H1 (cell line): ENCODE measurements at regions not wholly inside any gene's neighbourhood (a gene's known extent, or its start where the extent isn't known, plus 50 kb on each side); places are given as distances from the start of the nearest gene placed in this dataset.

ENCODE experiments used
- CTCF ChIA-PET: fragments of 300-600 bp; sonication (Branson Sonifier 250); formaldehyde crosslinking; loops from one replicate; lab custom pipeline; 2021; ENCODE audit not compliant: partially characterized antibody; lab: Charles Lee
- POLR2A ChIA-PET: fragments of 300-600 bp; sonication (Branson Sonifier 250); formaldehyde crosslinking; loops from one replicate; lab custom pipeline; 2021; ENCODE audit warnings: inconsistent platforms; ENCODE audit not compliant: partially characterized antibody; lab: Charles Lee
- DNase-seq, 2 experiments: peaks; one replicate each; pipeline versions ENCODE4 v3.0.0 to v3.0.0-alpha.2; 2010 to 2022; ENCODE audit warnings: low spot score in 2 of 2, low read depth in 1 of 2, mixed read lengths in 1 of 2
- FAIRE-seq: peaks from 2 replicates; lab custom pipeline; 2011; peaks lifted over from hg19 to GRCh38; lab: Jason Lieb, UNC
- H2AFZ ChIP-seq: 2 replicates; pipeline ENCODE4 v1.8.1; 2012; ENCODE audit warnings: low read length, inconsistent platforms
- H2AK5ac ChIP-seq: 2 replicates; pipeline ENCODE4 v1.6.1; 2013; ENCODE audit warnings: low read depth, low read length
- H2BK120ac ChIP-seq: replicated peaks from 2 replicates; pipeline ENCODE3; 2013; ENCODE audit warnings: low read depth, low read length, inconsistent platforms
- H2BK12ac ChIP-seq: 2 replicates; pipeline ENCODE4 v1.6.1; 2013; ENCODE audit warnings: low read depth, low read length
- H2BK15ac ChIP-seq: 2 replicates; pipeline ENCODE4 v1.6.1; 2013; ENCODE audit warnings: low read length
- H2BK20ac ChIP-seq: 2 replicates; pipeline ENCODE4 v1.6.1; 2013; ENCODE audit warnings: low read length
- H2BK5ac ChIP-seq: 2 replicates; pipeline ENCODE4 v1.6.1; 2013; ENCODE audit warnings: low read depth, low read length
- H3K14ac ChIP-seq: 2 replicates; pipeline ENCODE4 v1.6.1; 2013; ENCODE audit warnings: inconsistent platforms; ENCODE audit not compliant: insufficient read length
- H3K18ac ChIP-seq: 2 replicates; pipeline ENCODE4 v1.6.1; 2013; ENCODE audit warnings: low read length; ENCODE audit errors: extremely low read depth
- H3K23ac ChIP-seq: 2 replicates; pipeline ENCODE4 v1.6.1; 2013; ENCODE audit warnings: inconsistent platforms; ENCODE audit not compliant: insufficient read length
- H3K23me2 ChIP-seq: 2 replicates; pipeline ENCODE4 v1.6.1; 2013; ENCODE audit warnings: low read depth, low read length
- H3K27ac ChIP-seq: 2 replicates; pipeline ENCODE4 v1.6.1; 2011; ENCODE audit warnings: low read depth, low read length, inconsistent platforms
- H3K27me3 ChIP-seq, 4 experiments: replicated peaks in 1 of 4; 1 replicate in 1 of 4; 2 replicates in 3 of 4; pipeline versions ENCODE4 v1.6.1 to v1.8.1; 2011 to 2013; ENCODE audit warnings: low read length in 3 of 4, mild to moderate bottlenecking in 3 of 4, inconsistent platforms in 2 of 4, mixed read lengths in 2 of 4, moderate library complexity in 1 of 4; ENCODE audit not compliant: control insufficient read depth in 3 of 4, insufficient read depth in 3 of 4; ENCODE audit errors: extremely low read depth in 1 of 4
- H3K36me3 ChIP-seq, 4 experiments: 2 replicates each; pipeline versions ENCODE4 v1.6.1 to v1.8.1; 2011 to 2013; ENCODE audit warnings: mild to moderate bottlenecking in 4 of 4, low read length in 3 of 4, moderate library complexity in 2 of 4, control low read depth in 1 of 4, inconsistent platforms in 1 of 4; ENCODE audit not compliant: insufficient read depth in 4 of 4, control insufficient read depth in 2 of 4
- H3K4ac ChIP-seq: replicated peaks from 2 replicates; pipeline ENCODE3; 2013; ENCODE audit warnings: low read length, low read depth, mixed read lengths, inconsistent platforms; ENCODE audit not compliant: insufficient read length
- H3K4me1 ChIP-seq, 4 experiments: replicated peaks in 1 of 4; 1 replicate in 1 of 4; 2 replicates in 3 of 4; pipeline versions ENCODE4 v1.6.1 to v1.8.1; 2011 to 2013; ENCODE audit warnings: low read length in 3 of 4, inconsistent platforms in 2 of 4, mixed read lengths in 1 of 4; ENCODE audit not compliant: insufficient read depth in 4 of 4, control insufficient read depth in 3 of 4
- H3K4me2 ChIP-seq, 2 experiments: 2 replicates each; pipeline versions ENCODE4 v1.6.1 to v1.8.1; 2011 to 2013; ENCODE audit warnings: low read depth in 2 of 2, low read length in 2 of 2, control low read depth in 1 of 2, inconsistent platforms in 1 of 2, mild to moderate bottlenecking in 1 of 2; ENCODE audit not compliant: insufficient read depth in 1 of 2
- H3K4me3 ChIP-seq, 4 experiments: fragments of 200-600, 300-600 bp in 1 of 4; sonication (generic), shearing (Covaris generic), sonication (Bioruptor Twin) in 1 of 4; 2 replicates each; pipeline versions ENCODE4 v1.5.1 to v1.8.1; 2011 to 2016; ENCODE audit warnings: low read length in 4 of 4, low read depth in 3 of 4, control low read depth in 2 of 4, inconsistent platforms in 2 of 4, mild to moderate bottlenecking in 2 of 4, mixed read lengths in 1 of 4, moderate library complexity in 1 of 4; ENCODE audit not compliant: insufficient read depth in 2 of 4; ENCODE audit errors: extremely low read depth in 1 of 4
- H3K56ac ChIP-seq: replicated peaks from 2 replicates; pipeline ENCODE3; 2013; ENCODE audit warnings: low read depth, mild to moderate bottlenecking, mixed read lengths, low read length, inconsistent platforms; ENCODE audit not compliant: insufficient read length
- H3K79me1 ChIP-seq: 2 replicates; pipeline ENCODE4 v1.6.1; 2013; ENCODE audit warnings: low read depth, low read length, control low read depth
- H3K79me2 ChIP-seq, 2 experiments: 2 replicates each; pipeline versions ENCODE4 v1.6.1 to v1.8.1; 2012 to 2013; ENCODE audit warnings: low read length in 2 of 2, mild to moderate bottlenecking in 2 of 2, inconsistent platforms in 1 of 2; ENCODE audit not compliant: insufficient read depth in 2 of 2, control insufficient read depth in 1 of 2
- H3K9ac ChIP-seq, 4 experiments: replicated peaks in 1 of 4; 1 replicate in 1 of 4; 2 replicates in 3 of 4; pipeline versions ENCODE4 v1.6.1 to v1.8.1; 2011 to 2013; ENCODE audit warnings: low read depth in 3 of 4, low read length in 3 of 4, control low read depth in 2 of 4, mild to moderate bottlenecking in 2 of 4, moderate library complexity in 2 of 4, inconsistent platforms in 1 of 4; ENCODE audit errors: extremely low read depth in 1 of 4
- H3K9me3 ChIP-seq, 2 experiments: 2 replicates each; pipeline versions ENCODE4 v1.6.1 to v1.8.1; 2012 to 2013; ENCODE audit warnings: mild to moderate bottlenecking in 2 of 2, moderate library complexity in 2 of 2, control low read depth in 1 of 2, inconsistent platforms in 1 of 2, low read depth in 1 of 2, low read length in 1 of 2, mixed read lengths in 1 of 2; ENCODE audit not compliant: insufficient read depth in 2 of 2
- H4K20me1 ChIP-seq, 2 experiments: replicated peaks in 1 of 2; 2 replicates each; pipeline versions ENCODE3 to v1.8.1; 2011 to 2013; ENCODE audit warnings: inconsistent platforms in 2 of 2, low read length in 2 of 2, mild to moderate bottlenecking in 1 of 2; ENCODE audit not compliant: insufficient read depth in 2 of 2, control insufficient read depth in 1 of 2
- H4K5ac ChIP-seq: 2 replicates; pipeline ENCODE4 v1.6.1; 2013; ENCODE audit warnings: low read length, low read depth, mixed read lengths, inconsistent platforms; ENCODE audit not compliant: insufficient read length
- H4K8ac ChIP-seq: 2 replicates; pipeline ENCODE4 v1.8.0; 2013; ENCODE audit warnings: mild to moderate bottlenecking, moderate library complexity, low read length, inconsistent platforms; ENCODE audit not compliant: insufficient read depth; ENCODE audit errors: extremely low read depth
- H4K91ac ChIP-seq: replicated peaks from 2 replicates; pipeline ENCODE3; 2013; ENCODE audit warnings: low read length, mixed read lengths, inconsistent platforms; ENCODE audit not compliant: insufficient read length
- CHD2 ChIP-seq: IDR thresholded peaks from 2 replicates; pipeline ENCODE4 v1.6.1; 2012; ENCODE audit warnings: low read length, improper control_type of control experiment
- RAD21 ChIP-seq, 2 experiments: IDR thresholded peaks in 1 of 2; conservative IDR thresholded peaks in 1 of 2; 2 replicates each; pipeline ENCODE4 v1.6.1; 2011; ENCODE audit warnings: low read depth in 2 of 2, low read length in 2 of 2, improper control_type of control experiment in 1 of 2, inconsistent platforms in 1 of 2, mild to moderate bottlenecking in 1 of 2, moderate library complexity in 1 of 2
- WGBS, 2 experiments: shearing (Covaris generic) in 1 of 2; methylation state at CpG; one replicate each; pipeline versions ENCODE4 v1.1.6 to v1.1.7; 2013 to 2015; ENCODE audit warnings: low lambda C conversion rate in 2 of 2, mixed read lengths in 2 of 2, inconsistent platforms in 1 of 2, low coverage in 1 of 2, missing lambda C conversion rate in 1 of 2; ENCODE audit not compliant: insufficient replicate concordance in 2 of 2, insufficient coverage in 1 of 2, insufficient read length in 1 of 2; ENCODE audit errors: extremely low coverage in 1 of 2, missing lambda C conversion rate in 1 of 2; 5-methylcytosine and 5-hydroxymethylcytosine counted together

DNA sequence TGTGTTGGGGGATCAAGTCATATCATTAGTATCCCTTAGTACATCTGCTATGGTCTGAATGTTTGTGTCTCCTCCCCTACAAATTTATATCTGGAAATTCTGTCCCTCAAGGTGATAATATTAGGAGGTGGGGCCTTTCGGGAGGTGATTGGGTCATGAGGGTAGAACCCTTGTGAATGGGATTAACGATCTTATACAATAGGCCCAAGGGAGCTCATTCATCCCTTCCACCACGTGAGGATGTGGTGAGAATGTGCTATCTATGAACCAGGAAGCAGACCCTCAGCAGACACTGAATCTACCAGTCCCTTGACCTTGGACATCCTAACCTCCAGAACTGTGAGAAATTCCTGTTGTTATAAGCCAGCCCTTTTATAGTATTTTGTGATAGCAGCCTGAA, 110.7 kb downstream of the PTCSC3 start:
- no peak overlapping the region for H3K4ac ChIP-seq
- H3K4me1 ChIP-seq: no peaks in the 10 kb centered on the region
- no peaks in the 10 kb centered on the region for H3K79me1 ChIP-seq
- H2BK20ac ChIP-seq: no peak overlapping the region
- H3K27ac ChIP-seq: no peak overlapping the region
- H2AK5ac ChIP-seq: no peak overlapping the region
- ChIA-PET CTCF (interaction anchor here (0.8 to 2.1 kb wide), 5 partner anchors 9 to 488 kb away, joined by 3 to 6 read pairs (median 3); no protein-coding TSS in a partner anchor), POLR2A (no interaction called here)
- WGBS, 2 experiments: 87% methylated on average over 3 of the region's 3 CpGs; no CpG with 5 or more reads in 1 of the 2 experiments
- no peak overlapping the region for H2BK120ac ChIP-seq
- no peak overlapping the region for H3K9ac ChIP-seq
- DNase-seq: no peak
- no peak overlapping the region for H2BK5ac ChIP-seq
- no peak overlapping the region for H3K18ac ChIP-seq
- TF ChIP-seq CHD2 (no peak), RAD21 (IDR thresholded peaks at IDR 0.05 in 1 of 2, conservative IDR thresholded peaks at IDR 0.05 in 1 of 2; ENCODE audit: low read depth in 2 of 2, low read length in 2 of 2) (no peak)
- no peak overlapping the region for H3K14ac ChIP-seq
- no peaks in the 10 kb centered on the region for H3K23me2 ChIP-seq
- no peak overlapping the region for H3K4me3 ChIP-seq
- no peak overlapping the region for H4K91ac ChIP-seq
- H3K36me3 ChIP-seq: no peaks in the 10 kb centered on the region
- H4K20me1 ChIP-seq: no peaks in the 10 kb centered on the region
- no peaks in the 10 kb centered on the region; a peak in 1 of 4 replicates for H3K9me3 ChIP-seq
- no peak overlapping the region for H3K23ac ChIP-seq
- H4K8ac ChIP-seq: no peak overlapping the region
- no peaks in the 10 kb centered on the region for H3K27me3 ChIP-seq
- H2AFZ ChIP-seq: no peak overlapping the region
- no peak overlapping the region for H3K56ac ChIP-seq
- H2BK12ac ChIP-seq: no peak overlapping the region
- no peaks in the 10 kb centered on the region for H3K79me2 ChIP-seq
- no peak overlapping the region for H3K4me2 ChIP-seq
- no peak for FAIRE-seq
- no peak overlapping the region for H2BK15ac ChIP-seq
- no peak overlapping the region for H4K5ac ChIP-seq
